ENCODE measurements at regions not wholly inside any gene's neighbourhood (a gene's known extent, or its start where the extent isn't known, plus 50 kb on each side); places are given as distances from the start of the nearest gene placed in this dataset.
"Not testable (repeated sequence)": the region's sequence is repeated elsewhere in the genome, so short reads cannot be mapped to it uniquely, and the experiment has no call there.

DNA sequence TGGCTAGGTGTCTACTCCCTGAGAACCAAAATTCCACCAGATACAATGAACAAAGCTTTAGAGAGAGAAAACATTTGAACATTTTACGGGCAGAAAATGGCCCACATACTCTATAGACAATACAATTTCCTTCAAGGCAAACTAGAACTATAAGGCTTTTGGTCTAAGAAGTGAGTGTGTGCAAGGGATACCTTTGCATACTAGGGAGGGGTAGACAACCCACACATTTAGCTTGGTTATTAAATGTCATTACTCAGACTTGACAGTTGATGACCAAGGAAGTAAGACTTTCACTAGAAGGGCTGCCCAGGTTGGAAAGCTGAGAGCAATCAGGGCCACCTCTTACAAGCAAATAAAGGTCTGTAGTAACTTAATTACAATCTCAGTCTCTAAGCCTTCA is 64.0 kb upstream of the PLEKHM1 start:
- DNase-seq = not testable (repeated sequence)

DNA sequence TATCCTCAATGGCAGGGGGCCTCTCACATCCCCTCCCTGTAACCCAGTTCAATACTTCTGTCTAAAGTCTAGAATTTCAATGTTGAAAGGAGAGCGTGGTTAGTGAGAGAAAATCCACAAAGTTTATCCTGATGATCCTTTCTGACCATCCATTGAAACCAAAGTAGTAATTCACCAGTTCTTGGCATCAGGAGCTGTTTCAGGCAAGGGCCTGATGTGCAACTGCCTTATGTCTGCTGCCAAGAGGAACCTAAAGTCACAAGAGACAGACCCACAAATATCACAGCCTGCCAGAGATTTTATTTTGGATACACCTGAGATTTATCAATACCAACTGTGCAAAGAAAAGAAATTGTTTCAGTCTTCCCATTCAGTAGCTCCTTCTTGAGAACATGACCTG is 68.3 kb upstream of the PLEKHM1 start:
- DNase-seq = not testable (repeated sequence)

DNA sequence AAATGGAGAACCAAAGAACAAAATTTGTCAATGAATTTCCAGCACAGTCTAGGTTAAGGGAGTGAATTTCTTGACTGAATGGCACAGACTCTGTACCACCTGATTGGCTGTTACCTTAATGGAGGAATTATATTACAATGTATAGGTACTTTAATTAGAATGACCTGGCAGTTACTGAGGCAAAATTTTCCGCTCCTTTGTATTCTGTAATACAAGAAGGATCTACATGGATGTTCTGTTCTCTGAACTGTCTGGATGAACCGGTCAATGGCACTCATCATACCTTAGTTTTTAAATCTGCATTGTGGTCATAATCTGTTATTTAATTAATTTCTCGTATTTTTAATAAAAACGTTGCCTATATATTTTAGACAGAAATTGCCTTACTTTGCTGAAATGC is 72.3 kb upstream of the PLEKHM1 start:
- not testable (repeated sequence) for DNase-seq

DNA sequence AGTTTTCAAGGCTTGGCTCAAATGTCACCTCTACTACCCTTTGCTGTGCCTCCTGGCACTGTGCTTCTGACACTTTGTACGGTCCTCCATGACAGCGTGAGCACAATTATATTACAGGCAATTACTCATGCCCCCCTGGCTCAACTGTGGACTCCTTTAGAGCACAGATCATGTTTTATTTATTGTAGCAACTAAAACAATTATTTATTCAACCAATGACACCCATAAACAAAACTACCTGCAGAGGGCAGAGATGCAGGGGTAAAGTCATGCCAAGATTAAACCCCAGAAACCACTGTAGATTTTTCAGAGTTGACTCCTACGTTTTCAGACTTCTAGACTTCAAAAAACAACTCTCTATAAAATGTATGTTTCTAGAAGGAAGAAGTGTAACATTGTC is 72.8 kb upstream of the PLEKHM1 start:
- not testable (repeated sequence) for DNase-seq

DNA sequence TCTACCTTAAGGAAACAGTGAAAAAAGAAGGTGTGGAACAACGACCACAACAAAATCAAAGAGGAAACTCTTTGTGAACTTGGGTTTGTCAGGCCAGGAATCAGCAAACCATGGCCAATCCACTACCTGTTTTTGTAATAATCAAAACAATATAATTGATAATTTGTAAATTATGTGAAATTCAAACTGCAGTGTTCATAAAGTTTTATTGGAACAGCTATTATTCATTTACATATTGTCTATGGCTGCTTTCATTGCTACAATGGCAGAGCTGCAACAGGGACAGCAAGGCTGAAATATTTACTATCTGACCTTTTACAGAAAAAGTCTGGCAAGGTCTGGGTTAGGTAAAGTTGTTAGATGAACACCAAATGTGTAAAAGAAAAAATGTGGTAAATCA is 77.8 kb upstream of the PLEKHM1 start:
- DNase-seq = not testable (repeated sequence)

DNA sequence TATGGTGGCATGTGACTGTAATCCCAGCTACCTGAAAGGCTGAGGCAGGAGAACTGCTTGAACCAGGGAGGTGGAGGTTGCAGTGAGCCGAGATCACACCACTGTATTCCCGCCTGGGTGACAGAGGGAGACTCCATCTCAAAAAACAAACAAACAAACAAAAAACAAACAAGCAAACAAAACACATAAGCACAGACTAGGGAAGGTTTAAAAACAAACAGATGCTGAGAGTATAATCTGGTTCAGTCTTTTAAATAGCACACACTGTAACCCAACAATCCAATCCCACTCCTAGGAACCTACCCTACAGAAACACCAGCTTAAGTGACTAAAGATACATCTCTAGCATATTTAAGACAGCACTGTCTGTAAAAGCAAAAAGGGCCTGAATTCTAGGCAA is 82.8 kb upstream of the PLEKHM1 start:
- DNase-seq = not testable (repeated sequence)

DNA sequence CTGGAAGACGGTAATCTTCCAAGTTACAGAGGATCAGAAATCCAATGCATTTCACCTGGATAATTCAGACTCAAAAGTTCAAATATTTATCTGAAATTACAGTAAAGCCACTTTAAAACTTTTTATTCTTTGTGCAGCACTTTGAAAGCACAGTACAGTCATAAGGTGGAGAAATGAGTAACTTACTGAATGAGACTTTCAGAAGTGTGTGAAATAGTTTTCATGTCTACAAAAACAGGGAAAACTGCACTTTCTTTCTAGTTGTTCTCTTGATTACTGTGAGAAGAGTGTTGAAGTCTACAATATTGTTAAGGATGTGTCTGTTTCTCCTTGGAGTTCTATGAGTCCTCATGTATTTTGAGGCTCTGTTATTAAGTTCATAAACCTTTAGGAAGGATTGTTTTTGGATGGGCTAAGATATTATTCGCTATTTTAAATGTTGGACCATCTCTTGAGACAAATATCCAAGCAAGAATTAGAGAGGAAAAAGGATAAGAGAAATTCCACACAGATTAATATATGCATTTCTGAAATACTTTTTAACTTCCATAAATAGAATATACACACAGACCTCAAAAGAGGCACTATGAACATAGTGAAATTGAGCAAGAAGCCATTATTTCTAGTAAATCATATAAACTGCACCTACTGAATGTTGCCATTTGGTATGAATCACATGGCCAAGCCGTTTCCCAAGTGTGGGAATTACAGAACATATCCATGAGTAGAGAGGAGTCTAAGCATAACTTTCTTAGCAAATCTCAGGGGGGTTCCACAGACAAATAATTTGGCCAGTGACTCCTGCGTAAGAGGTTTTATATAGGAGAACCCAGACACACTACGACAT is 83.6 kb upstream of the PLEKHM1 start:
- no peak for DNase-seq

DNA sequence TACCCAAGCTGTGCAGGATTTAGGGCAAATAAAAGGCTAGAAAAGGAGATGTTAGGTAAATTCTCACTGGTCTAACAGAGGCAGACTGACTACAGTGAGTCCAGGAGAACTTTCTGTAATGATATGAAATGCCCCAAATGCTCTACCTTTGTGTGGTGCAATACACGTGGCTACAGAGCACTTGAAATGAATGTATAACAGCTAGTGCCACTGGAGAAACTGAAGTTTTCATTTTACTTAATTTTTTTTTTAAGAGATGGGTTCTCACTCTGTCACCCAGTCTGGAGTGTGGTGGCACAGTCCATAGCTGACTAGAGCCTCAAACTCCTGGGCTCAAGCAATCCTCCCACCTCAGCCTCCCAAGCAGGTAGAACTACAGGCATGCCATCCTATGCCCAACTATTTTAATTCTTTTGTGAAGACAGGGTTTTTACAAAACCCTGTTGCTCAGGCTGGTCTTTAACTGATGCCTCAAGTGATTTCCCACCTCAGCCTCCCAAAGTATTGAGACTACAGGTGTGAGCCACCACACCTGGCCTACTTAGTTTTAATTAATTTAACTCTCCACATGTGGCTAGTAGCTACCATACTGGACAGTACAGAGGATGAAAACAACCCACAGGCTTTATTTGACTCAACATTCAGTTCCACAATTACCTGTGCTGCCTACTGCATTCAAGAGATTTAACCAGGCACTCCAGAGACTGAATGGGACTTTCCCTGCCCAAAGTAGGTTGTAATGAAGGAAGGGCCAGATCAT is 84.8 kb upstream of the PLEKHM1 start:
- DNase-seq = no peak

DNA sequence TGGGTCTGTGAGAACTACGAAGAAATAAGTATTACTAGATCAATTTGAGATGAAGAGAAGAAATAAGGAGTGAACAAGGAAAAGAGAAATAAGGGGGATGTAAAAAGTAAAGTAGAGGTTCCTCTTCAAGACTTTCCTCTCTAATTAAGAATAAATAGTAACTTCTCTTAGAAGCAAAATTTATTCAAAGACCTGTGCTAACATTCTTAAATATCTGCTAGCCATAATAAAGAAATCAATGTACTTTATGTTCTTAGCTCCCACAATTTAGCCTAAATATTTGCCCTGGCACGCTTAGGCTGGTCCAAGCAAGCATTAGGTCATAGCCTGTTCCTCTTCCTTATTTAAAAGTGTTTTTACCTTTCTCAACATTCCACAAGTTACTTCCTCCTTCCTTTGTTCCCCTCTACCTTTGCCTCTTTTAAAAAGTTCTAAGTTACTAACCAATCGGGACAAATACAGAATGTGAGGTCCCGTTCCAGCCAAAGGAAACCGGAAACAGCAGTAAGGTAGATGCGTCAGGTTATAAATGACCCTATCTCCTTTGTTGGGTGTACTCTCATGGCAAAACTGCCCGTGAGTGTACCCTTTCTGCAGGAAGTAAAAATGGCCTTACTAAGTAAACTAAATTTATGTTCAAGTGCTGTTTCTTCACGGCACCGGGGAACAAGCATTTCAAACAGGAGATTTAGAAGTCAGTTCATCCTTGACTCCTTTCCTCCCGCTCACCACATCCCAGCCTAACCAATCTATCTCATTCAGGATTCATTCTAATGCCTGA is 86.2 kb upstream of the PLEKHM1 start:
- DNase-seq = not testable (repeated sequence)

DNA sequence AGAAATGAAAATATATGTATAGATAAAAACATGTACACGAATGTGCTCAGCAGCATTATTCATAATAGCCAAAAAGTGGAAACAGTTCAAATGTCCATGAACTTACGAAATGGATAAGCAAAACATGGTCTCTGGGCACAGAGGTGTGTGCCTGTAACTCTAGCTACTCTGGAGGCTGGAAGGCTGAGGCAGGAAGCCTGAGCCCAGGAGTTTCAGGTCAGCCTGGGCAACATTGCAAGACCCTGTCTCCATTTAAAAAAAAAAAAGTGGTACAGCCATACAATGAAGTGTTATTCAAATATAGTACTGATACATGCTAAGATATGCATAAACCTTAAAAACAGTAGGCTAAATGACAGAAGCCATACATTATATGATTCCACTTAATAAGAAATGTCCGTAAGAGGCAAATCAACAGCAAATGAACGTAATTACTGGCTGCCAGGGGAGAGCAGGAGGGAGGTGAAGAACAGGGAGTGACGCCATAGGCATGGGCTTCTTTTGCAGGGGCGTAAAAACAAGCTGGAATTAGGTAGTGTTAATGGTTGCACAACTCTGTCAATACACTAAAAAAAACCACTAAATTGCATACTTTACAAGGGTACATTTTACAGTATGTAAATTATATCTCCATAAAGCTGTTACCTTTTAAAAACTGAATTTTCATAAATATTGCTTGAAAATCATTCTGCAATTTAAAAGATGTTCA is 87.2 kb upstream of the PLEKHM1 start:
- no peak for DNase-seq

DNA sequence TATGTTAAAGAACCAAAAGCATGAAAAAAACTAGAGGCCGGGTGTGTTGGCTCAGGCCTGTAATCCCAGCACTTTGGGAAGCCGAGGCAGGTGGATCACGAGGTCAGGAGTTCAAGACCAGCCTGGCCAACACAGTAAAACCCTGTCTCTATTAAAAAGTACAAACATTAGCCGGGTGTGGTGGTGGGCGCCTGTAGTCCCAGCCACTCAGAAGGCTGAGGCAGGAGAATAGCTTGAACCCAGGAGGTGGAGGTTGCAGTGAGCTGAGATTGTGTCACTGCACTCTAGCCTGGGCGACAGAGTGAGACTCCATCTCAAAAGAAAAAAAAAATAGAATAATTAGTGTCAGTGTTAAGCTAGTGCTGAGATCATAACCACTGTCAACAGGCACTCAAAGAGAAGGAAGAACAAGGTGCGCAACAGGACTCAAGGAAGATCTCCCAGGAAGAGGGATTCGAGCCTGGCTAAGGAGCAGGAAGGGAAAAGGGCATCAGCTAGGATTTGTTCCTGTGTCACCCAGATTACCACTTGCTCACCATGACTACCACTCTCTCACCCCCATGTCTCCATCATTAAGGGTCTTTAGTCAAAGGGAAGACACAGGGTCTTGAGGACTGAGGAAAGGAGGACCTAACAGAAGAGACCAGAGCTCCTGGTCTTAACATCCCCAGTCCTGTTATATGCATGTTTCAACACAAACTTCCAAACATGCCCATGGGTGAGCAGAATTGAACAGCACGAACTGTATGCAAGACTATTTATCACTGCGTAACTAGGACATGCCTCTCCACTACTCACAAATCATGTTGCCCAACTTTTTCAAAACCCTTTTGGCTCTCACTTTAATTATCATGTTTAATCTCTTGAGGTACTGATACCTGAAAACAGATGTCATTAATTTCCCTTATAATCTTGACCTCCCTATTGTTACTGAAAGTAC is 88.3 kb upstream of the PLEKHM1 start:
- DNase-seq = no peak

DNA sequence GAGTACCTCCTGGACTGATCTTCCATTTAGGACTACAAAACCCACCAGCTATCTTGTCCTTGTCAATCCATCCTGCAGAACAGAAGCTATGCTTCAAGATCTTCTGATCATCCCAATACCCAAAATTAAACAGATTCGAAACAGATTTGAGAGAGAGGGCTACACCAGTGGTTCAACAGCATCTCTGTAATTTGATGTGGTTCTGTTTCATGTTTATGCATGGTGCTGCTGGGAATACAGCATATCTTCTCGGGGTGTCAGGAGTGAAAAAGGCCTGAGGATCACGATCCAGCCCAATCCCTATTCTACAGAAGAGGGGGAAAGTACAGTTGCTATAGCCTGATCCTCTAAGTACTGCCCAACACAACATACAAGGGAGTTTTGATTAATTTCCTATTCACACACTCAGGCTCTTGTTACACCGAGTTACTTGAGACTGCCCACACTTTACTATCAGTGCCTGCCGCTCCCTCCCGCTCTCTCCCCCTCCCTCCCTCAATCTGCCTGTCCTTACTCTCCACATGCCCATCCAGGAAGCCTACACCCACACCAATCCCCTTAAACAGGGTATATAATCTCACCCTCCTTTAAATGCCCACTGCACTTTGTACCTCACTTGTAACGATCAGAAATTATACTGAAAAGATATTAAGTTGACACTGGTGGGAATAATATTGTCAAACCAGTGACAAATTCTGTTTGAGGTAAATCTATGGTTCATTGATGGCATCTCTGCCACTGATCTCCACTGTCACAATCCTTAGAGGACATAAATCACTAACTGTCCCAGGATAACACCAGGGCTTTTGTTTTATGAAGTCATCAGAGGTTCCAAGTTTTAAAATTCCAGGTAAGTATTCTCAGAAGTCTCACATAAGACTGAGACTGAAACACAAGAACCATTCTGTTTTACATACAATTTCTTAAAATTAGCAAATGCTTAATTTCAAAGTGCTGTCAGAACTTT is 89.3 kb upstream of the PLEKHM1 start:
- no peak for DNase-seq

DNA sequence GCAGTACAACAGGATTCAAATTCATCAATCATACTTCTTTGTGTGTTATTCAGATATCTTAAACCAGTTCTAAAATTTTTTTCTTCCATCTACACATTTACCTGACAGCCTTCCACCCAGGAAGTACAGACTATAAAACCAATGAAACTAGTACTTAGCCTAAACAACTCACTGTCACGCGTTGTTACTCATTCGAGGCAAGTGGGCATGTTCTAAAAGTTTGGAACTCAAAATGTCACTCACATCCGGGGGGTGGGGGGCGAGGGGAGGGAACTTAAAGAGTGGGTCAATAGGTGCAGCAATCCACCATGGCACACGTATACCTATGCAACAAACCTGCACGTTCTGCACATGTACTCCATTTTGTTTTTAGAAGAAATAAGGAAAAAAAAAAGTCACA is 90.4 kb upstream of the PLEKHM1 start:
- DNase-seq = no peak

DNA sequence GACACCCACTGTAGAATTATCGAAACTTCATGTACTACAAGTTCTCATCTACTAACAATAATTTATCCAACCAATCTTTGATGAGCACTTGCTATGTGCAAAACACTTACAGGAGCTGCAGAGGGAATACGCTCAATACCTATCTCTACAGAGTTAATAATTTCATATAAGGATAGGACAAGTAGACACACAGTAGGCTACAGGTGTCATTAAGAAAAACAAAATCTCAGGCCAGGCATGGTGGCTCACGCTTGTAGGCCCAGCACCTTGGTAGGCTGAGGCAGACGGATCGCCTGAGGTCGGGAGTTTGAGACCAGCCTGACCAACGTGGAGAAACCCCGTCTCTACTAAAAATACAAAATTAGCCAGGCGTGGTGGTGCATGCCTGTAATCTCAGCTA is 91.3 kb upstream of the PLEKHM1 start:
- no peak for DNase-seq

DNA sequence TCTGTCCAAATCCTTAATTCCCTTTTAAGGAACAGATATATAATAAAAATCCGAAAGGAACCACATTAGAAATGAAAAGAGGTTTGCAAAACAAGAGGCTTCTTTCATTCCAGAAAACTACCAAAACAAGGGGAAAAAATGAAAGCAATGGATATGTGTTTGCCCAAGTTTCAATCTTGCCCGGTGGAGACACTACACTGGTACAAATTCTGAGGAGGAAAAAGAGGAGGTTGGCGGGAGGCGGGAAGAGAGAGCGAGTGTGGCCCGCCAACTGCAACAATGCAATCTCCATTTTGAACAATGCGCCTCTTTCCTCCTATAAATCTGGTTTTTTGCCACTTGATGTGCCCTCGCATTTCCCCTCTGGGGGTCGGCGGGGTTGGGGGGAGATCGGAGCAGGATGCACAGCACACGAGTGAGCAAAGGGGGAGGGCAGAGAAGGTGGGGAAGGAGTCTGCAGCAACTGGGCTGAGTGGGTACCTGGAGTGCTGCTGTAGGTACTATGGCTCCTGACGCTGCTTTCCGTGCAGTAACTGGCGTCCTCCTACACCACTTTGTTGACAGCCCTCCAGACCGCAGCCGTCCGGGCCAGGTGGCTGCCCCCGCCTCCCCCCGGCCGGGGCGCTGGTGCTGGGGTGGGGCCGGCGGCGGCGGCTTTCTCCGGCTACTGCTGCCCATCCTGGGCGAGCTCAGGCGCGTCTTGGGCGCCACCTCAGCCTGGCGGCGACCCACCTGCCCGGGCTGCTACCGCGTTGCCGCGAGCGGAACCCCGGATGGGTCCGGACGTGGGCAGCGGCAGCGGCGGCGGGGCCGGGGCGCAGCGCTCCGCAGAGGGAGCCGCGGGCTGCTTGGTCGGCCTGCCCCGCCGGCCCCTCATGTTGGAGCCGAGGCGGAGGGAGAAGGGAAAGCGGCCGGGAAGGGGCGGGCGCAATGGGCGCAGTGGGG is 93.8 kb upstream of the PLEKHM1 start:
- no peak for DNase-seq

DNA sequence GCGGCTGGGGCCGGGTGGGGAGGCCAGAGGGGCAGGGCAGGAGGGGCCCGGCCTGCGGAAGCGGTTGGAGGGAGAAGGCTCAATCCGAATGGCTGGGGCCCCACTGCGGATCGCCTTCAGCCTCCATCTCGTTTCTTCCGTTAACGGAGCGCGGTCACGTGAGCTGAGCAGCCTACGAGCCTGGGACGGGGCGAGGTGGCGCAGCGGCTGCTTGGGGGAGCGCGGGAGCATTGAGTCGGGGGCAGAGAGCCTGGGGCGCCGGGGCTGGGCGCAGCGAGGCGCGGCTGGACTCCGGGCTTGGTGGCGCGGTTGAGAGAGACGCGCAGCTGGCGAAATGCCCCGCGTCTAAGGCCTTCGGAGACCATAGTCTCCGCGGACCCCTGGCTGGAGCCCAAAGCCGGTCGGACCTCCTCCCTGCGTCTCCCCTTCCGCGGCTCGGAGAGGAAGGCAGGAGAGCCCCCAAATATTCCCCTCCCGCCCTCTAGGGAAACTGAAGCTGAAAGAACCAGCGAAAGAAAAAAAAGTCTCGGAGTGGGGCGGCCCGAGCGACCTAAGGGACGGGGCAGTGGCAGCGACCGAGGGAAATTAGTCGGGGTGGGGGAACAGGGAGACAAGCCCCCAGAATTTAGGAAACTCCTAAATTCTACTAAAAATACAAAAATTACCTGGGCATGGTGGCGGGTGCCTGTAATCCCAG is 94.7 kb upstream of the PLEKHM1 start:
- not testable (repeated sequence) for DNase-seq

DNA sequence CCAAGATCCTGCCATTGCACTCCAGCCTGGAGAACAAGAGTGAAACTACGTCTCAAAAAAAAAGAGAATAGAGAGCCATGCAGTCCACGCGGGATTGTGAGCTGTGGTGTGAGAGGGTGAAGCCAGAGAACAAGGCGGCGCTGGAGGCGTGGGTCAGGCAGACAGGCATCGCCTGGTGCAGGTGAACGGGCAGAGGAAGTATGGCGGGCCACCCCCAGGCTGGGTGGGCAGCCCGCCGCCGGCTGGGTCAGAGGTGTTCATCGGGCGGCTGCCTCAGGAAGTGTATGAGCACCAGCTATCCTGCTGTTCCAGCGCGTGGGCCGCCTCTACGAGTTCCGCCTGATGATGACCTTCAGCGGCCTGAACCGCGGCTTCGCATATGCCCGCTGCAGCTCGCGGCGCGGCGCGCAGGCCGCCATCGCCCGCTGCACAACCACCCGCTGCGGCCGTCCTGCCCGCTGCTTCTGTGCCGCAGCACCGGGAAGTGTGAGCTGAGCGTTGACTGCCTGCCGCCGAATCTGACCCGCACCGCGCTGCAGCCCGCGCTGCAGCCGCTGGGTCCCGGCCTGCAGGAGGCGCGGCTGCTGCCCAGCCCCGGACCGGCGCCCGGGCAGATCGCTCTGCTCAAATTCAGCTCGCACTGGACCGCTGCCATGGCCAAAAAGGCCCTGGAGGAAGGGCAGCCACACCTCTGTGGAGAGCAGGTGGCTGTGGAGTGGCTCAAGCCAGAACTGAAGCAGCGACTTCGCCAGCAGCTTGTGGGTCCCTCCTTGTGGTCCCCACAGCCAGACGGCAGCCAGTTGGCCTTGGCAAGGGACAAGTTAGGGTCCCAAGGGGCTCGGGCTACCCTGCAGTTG is 95.5 kb upstream of the PLEKHM1 start:
- DNase-seq = not testable (repeated sequence)

DNA sequence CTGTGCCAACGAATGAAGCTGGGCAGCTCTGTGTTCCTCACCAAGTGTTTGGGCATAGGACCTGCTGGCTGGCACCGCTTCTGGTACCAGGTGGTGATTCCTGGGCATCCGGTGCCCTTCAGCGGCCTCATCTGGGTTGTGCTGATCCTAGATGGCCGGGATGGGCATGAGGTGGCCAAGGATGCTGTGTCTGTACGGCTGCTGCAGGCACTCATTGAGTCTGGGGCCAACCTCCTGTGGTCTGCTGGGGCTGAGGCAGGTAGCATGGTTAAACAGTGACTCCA is 96.1 kb upstream of the PLEKHM1 start:
- not testable (repeated sequence) for DNase-seq
